Esophagus muscularis mucosa (tissue), 3 donors: ENCODE measurements at regions not wholly inside any gene's neighbourhood (a gene's known extent, or its start where the extent isn't known, plus 50 kb on each side); places are given as distances from the start of the nearest gene placed in this dataset.

Experiments
- POLR2A ChIP-seq: fragments of 450-650 bp; IDR thresholded peaks from one replicate; pipeline ENCODE4 v1.6.1; 2017; ENCODE audit warnings: antibody characterized with exemption, moderate library complexity, mild to moderate bottlenecking, low read depth
- POLR2AphosphoS5 ChIP-seq, 2 donors: sonication (generic); formaldehyde crosslinking; IDR thresholded peaks; one replicate each; pipeline ENCODE4 v1.6.1; 2017; ENCODE audit warnings: antibody characterized with exemption in 2 of 2
- TF ChIP-seq, protein P1 (sequence below), 3 experiments: fragments of 200-600 bp in 2 of 3; fragments of 450-650 bp in 1 of 3; sonication (generic) in 2 of 3; IDR thresholded peaks; one replicate each; pipeline ENCODE4 v1.5.1; 2017 to 2019; ENCODE audit warnings: antibody characterized with exemption in 3 of 3, mild to moderate bottlenecking in 2 of 3, moderate library complexity in 1 of 3

DNA sequence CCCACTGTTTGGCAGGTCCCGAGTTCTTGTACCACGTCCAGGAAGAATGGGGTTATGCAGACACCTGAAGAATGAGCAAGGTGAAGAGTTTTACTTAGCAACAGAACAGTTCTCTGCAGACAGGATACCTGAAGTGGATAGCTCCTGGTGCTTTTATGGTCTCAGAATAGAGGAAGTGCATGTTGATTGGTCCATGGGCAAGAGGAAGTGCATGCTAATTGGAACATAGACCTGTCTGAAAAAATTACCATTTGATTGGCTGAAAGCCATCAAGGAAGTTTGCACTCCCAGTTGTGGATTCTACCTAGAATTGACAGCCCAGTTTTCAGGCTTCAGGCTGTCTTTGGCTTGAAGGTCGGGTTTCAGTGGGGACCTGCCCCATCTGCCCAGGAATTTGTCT, 887.5 kb downstream of the FAT4 start:
- TF ChIP-seq, protein P1, sequence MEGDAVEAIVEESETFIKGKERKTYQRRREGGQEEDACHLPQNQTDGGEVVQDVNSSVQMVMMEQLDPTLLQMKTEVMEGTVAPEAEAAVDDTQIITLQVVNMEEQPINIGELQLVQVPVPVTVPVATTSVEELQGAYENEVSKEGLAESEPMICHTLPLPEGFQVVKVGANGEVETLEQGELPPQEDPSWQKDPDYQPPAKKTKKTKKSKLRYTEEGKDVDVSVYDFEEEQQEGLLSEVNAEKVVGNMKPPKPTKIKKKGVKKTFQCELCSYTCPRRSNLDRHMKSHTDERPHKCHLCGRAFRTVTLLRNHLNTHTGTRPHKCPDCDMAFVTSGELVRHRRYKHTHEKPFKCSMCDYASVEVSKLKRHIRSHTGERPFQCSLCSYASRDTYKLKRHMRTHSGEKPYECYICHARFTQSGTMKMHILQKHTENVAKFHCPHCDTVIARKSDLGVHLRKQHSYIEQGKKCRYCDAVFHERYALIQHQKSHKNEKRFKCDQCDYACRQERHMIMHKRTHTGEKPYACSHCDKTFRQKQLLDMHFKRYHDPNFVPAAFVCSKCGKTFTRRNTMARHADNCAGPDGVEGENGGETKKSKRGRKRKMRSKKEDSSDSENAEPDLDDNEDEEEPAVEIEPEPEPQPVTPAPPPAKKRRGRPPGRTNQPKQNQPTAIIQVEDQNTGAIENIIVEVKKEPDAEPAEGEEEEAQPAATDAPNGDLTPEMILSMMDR (IDR thresholded peaks at IDR 0.05), result no peak
- TF ChIP-seq POLR2AphosphoS5 (IDR thresholded peaks at IDR 0.05), result no peak
- no peak for TF ChIP-seq POLR2A
